ENCODE measurements at regions not wholly inside any gene's neighbourhood (a gene's known extent, or its start where the extent isn't known, plus 50 kb on each side); places are given as distances from the start of the nearest gene placed in this dataset.

DNA sequence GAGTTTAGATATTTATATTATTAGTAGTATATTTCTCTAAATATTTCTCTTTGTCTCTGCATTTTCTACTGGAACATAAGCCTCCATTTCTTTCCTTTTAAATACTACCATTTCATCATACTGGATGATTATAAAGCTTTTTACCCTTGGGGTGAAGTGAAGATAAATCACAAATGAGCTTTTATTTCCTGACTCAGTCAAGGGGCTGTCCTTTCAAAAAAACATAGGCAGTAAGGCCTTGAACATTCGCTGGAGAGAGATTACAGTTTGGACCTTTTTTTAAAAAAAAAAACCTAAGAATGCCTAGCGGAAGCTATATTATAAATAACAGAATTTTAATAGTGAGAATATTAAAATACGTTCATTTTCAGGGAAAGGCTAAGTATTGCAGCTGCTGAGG is 268.8 kb upstream of the PCDH9 start:
- peaks cover 4% of the 10 kb centered on the region for H3K9me3 Mint-ChIP-seq
- ChIA-PET CTCF (no interaction called here), POLR2A (no interaction called here)
- H3K27me3 Mint-ChIP-seq, result no peaks in the 10 kb centered on the region
- no peaks in the 10 kb centered on the region for H3K4me1 Mint-ChIP-seq
- no peak for DNase-seq
- H3K4me3 Mint-ChIP-seq, result no peak overlapping the region
- H3K27ac Mint-ChIP-seq, result no peak overlapping the region
- no peak for ATAC-seq (ENCODE audit: low read depth)
- TF ChIP-seq, protein P1, sequence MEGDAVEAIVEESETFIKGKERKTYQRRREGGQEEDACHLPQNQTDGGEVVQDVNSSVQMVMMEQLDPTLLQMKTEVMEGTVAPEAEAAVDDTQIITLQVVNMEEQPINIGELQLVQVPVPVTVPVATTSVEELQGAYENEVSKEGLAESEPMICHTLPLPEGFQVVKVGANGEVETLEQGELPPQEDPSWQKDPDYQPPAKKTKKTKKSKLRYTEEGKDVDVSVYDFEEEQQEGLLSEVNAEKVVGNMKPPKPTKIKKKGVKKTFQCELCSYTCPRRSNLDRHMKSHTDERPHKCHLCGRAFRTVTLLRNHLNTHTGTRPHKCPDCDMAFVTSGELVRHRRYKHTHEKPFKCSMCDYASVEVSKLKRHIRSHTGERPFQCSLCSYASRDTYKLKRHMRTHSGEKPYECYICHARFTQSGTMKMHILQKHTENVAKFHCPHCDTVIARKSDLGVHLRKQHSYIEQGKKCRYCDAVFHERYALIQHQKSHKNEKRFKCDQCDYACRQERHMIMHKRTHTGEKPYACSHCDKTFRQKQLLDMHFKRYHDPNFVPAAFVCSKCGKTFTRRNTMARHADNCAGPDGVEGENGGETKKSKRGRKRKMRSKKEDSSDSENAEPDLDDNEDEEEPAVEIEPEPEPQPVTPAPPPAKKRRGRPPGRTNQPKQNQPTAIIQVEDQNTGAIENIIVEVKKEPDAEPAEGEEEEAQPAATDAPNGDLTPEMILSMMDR (IDR thresholded peaks at IDR 0.05), result no peak
- intact Hi-C loops (cut with micrococcal nuclease), result no loop called here
- no peaks in the 10 kb centered on the region for H3K36me3 Mint-ChIP-seq (ENCODE audit: low read depth)

DNA sequence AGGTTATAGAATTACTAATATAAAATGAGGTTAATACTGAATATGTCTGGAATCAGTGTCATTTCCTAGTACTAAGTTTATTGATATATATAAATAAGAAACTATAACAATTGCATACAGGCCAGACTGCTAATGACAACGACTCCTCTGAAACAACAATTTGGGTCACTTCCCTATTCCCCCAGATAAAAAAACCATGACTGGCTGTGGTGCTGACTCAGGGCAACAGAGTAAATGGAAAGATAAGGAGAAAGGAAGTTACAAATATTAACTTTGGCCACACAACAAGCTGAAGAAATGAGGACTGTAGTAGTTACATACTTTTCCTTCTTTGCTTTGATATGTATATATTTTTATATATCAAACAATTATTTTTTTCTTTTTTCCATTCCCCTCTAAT is 263.7 kb upstream of the PCDH9 start:
- no peaks in the 10 kb centered on the region for H3K4me1 Mint-ChIP-seq
- H3K9me3 Mint-ChIP-seq, result no peaks in the 10 kb centered on the region
- ATAC-seq (ENCODE audit: low read depth), result no peak
- TF ChIP-seq, protein P1 (IDR thresholded peaks at IDR 0.05), result no peak
- intact Hi-C loops (cut with micrococcal nuclease), result no loop called here
- POLR2A ChIA-PET, result no interaction called here
- CTCF ChIA-PET, result no interaction called here
- no peak for DNase-seq
- H3K27ac Mint-ChIP-seq, result no peak overlapping the region
- no peak overlapping the region for H3K4me3 Mint-ChIP-seq
- H3K27me3 Mint-ChIP-seq, result no peaks in the 10 kb centered on the region
- no peaks in the 10 kb centered on the region for H3K36me3 Mint-ChIP-seq (ENCODE audit: low read depth)

DNA sequence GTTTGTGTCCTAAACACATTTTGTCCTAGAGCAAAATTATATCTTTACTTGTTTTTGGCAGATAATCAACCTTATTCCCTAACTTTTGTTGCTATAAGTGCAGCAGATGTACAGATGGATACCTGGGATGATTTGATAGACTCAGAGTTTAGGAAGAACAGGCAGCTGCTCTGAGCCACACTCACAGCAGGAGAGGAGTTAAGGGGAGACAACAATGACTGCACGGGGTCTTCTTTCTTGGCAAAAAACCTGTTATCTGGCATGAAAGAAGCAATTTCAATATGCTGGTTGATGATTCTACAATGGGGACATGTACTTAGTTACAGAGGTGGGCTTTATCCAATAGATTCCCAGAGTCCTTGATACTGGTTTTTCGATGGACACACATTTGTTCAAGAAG is 258.9 kb upstream of the PCDH9 start:
- CTCF ChIA-PET, result no interaction called here
- no peaks in the 10 kb centered on the region for H3K36me3 Mint-ChIP-seq (ENCODE audit: low read depth)
- H3K4me1 Mint-ChIP-seq, result no peaks in the 10 kb centered on the region
- TF ChIP-seq, protein P1 (IDR thresholded peaks at IDR 0.05), result no peak
- no peak for ATAC-seq (ENCODE audit: low read depth)
- intact Hi-C loops (cut with micrococcal nuclease), result no loop called here
- no peaks in the 10 kb centered on the region for H3K27me3 Mint-ChIP-seq
- H3K9me3 Mint-ChIP-seq, result peaks cover 3% of the 10 kb centered on the region
- no peak overlapping the region for H3K4me3 Mint-ChIP-seq
- H3K27ac Mint-ChIP-seq, result no peak overlapping the region
- DNase-seq, result no peak
- POLR2A ChIA-PET, result no interaction called here

DNA sequence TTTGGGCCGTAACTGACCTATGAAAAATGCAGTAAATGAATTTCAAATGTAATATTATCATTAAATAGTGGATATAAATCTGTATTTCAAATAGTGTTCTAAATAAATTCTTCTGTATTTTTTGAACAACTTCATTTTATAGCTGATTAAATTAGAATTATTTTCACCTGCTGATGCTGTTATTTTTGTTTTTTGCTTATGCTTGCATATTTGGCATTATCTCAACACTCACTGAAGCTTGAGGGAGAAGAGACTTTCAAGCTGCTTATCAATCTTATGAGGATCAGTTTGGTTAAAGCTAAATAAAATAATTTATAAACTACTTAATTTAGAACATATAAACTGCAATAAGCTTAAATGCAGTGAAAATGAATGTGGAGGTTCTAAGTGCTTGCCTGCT is 251.3 kb upstream of the PCDH9 start:
- POLR2A ChIA-PET, result no interaction called here
- Mint-ChIP-seq H3K36me3 (ENCODE audit: low read depth) (no peaks in the 10 kb centered on the region), H3K4me3 (no peak overlapping the region), H3K27ac (no peak overlapping the region), H3K27me3 (no peaks in the 10 kb centered on the region), H3K9me3 (peaks cover 8% of the 10 kb centered on the region), H3K4me1 (no peaks in the 10 kb centered on the region)
- CTCF ChIA-PET, result no interaction called here
- TF ChIP-seq, protein P1 (IDR thresholded peaks at IDR 0.05), result no peak
- intact Hi-C loops (cut with micrococcal nuclease), result no loop called here
- DNase-seq (no peak), ATAC-seq (ENCODE audit: low read depth) (no peak)

DNA sequence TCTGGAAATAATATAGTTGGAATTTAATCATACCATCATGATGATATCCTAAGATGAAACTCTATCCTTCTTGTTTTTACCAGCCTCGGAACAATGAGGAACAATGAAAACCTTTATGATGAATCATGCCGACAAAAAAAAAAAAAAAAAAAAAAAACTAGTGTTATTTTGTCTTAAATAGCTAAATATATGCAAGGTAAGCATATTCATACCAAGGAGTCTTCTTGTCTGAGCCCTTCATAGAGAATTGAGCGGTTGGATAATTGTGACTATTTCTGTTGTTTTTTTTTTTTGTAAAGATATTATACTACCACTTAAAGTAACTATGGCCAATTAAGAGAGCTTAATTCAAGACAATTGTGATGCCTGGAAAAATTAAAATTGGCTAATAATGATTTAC is 244.0 kb upstream of the PCDH9 start:
- ChIA-PET CTCF (no interaction called here), POLR2A (no interaction called here)
- intact Hi-C loops (cut with micrococcal nuclease), result no loop called here
- DNase-seq, result no peak
- no peak for ATAC-seq (ENCODE audit: low read depth)
- Mint-ChIP-seq H3K4me3 (no peak overlapping the region), H3K27ac (no peak overlapping the region), H3K36me3 (ENCODE audit: low read depth) (no peaks in the 10 kb centered on the region), H3K9me3 (peaks cover 12% of the 10 kb centered on the region), H3K27me3 (no peaks in the 10 kb centered on the region), H3K4me1 (no peaks in the 10 kb centered on the region)
- TF ChIP-seq, protein P1 (IDR thresholded peaks at IDR 0.05), result no peak

Measured in activated B cell treated with CpG ODN at 0.5 μM for 24 hours (primary cell).